Urinary bladder (tissue), 3 donors: ENCODE measurements at regions not wholly inside any gene's neighbourhood (a gene's known extent, or its start where the extent isn't known, plus 50 kb on each side); places are given as distances from the start of the nearest gene placed in this dataset.

Experiments used
- DNase-seq: peaks from one replicate; pipeline ENCODE4 v3.0.0-alpha.2; 2015; ENCODE audit errors: extremely low spot score
- H3K27ac ChIP-seq: one replicate; pipeline ENCODE4 v1.5.1; 2013; ENCODE audit warnings: low read depth, mild to moderate bottlenecking, moderate library complexity
- H3K36me3 ChIP-seq: one replicate; pipeline ENCODE4 v1.6.1; 2013; ENCODE audit warnings: mild to moderate bottlenecking, moderate library complexity; ENCODE audit not compliant: insufficient read depth
- H3K4me1 ChIP-seq: one replicate; pipeline ENCODE4 v1.6.1; 2013; ENCODE audit warnings: mild to moderate bottlenecking, moderate library complexity; ENCODE audit not compliant: insufficient read depth
- H3K4me3 ChIP-seq: one replicate; pipeline ENCODE4 v1.5.1; 2013; ENCODE audit warnings: low read depth, low read length
- WGBS: extraction: QIAGEN DNeasy Blood & Tissue Kit; methylation state at CpG from one replicate; pipeline ENCODE4 v1.1.7; 2013; 5-methylcytosine and 5-hydroxymethylcytosine counted together
- donor health status: healthy with polysubstance abuse.
- donor health status: healthy.

- Histone ChIP-seq H3K27ac (no peak overlapping the region), H3K4me1 (no peaks in the 10 kb centered on the region), H3K4me3 (no peak overlapping the region), H3K36me3 (no peaks in the 10 kb centered on the region)
- 81% methylated on average over 2 of the region's 2 CpGs for WGBS
- DNase-seq: no peak
Observed at GRCh38 chr2:191526536-191526935, 151.4 kb upstream of the NABP1 start.

GRCh38 chr2:191526953-191527556 lies 150.9 kb upstream of the NABP1 start:
- no peak for DNase-seq
- H3K27ac ChIP-seq: no peak overlapping the region
- no peak overlapping the region for H3K4me3 ChIP-seq
- WGBS: 74% methylated on average over 3 of the region's 3 CpGs
- H3K36me3 ChIP-seq: no peaks in the 10 kb centered on the region
- no peaks in the 10 kb centered on the region for H3K4me1 ChIP-seq

GRCh38 chr2:191530618-191531017 lies 147.3 kb upstream of the NABP1 start:
- no peak overlapping the region for H3K4me3 ChIP-seq
- no peak for DNase-seq
- H3K27ac ChIP-seq: no peak overlapping the region
- WGBS: 94% methylated on average over 1 of the region's 1 CpG
- H3K4me1 ChIP-seq: no peaks in the 10 kb centered on the region
- no peaks in the 10 kb centered on the region for H3K36me3 ChIP-seq

GRCh38 chr2:191533693-191534180 lies 144.2 kb upstream of the NABP1 start:
- 63% methylated on average over 1 of the region's 1 CpG for WGBS
- Histone ChIP-seq H3K36me3 (no peaks in the 10 kb centered on the region), H3K4me3 (no peak overlapping the region), H3K27ac (no peak overlapping the region), H3K4me1 (no peaks in the 10 kb centered on the region)
- DNase-seq: no peak

- Histone ChIP-seq H3K4me3 (no peak overlapping the region), H3K36me3 (no peaks in the 10 kb centered on the region), H3K4me1 (no peaks in the 10 kb centered on the region), H3K27ac (no peak overlapping the region)
- DNase-seq: no peak
- 86% methylated on average over 4 of the region's 4 CpGs for WGBS
Observed at GRCh38 chr2:191537921-191538320, 140.0 kb upstream of the NABP1 start.

GRCh38 chr2:191538334-191538903 lies 139.5 kb upstream of the NABP1 start:
- WGBS: 64% methylated on average over 7 of the region's 7 CpGs
- Histone ChIP-seq H3K4me3 (no peak overlapping the region), H3K4me1 (no peaks in the 10 kb centered on the region), H3K27ac (no peak overlapping the region), H3K36me3 (no peaks in the 10 kb centered on the region)
- no peak for DNase-seq

- DNase-seq: no peak
- no peak overlapping the region for H3K4me3 ChIP-seq
- no peaks in the 10 kb centered on the region for H3K36me3 ChIP-seq
- H3K4me1 ChIP-seq: no peaks in the 10 kb centered on the region
- H3K27ac ChIP-seq: no peak overlapping the region
- 26% methylated on average over 2 of the region's 2 CpGs for WGBS
Observed at GRCh38 chr2:191539068-191539467, 138.9 kb upstream of the NABP1 start.

GRCh38 chr2:191540681-191541080 lies 137.3 kb upstream of the NABP1 start:
- Histone ChIP-seq H3K4me3 (no peak overlapping the region), H3K4me1 (no peaks in the 10 kb centered on the region), H3K36me3 (no peaks in the 10 kb centered on the region), H3K27ac (no peak overlapping the region)
- DNase-seq: no peak
- WGBS: 93% methylated on average over 2 of the region's 2 CpGs

GRCh38 chr2:191543708-191544107 lies 134.2 kb upstream of the NABP1 start:
- no peaks in the 10 kb centered on the region for H3K4me1 ChIP-seq
- 54% methylated on average over 2 of the region's 2 CpGs for WGBS
- no peak overlapping the region for H3K4me3 ChIP-seq
- no peak for DNase-seq
- H3K27ac ChIP-seq: no peak overlapping the region
- H3K36me3 ChIP-seq: no peaks in the 10 kb centered on the region

GRCh38 chr2:191544461-191545062 lies 133.4 kb upstream of the NABP1 start:
- no peak for DNase-seq
- H3K36me3 ChIP-seq: no peaks in the 10 kb centered on the region
- no peak overlapping the region for H3K27ac ChIP-seq
- no peaks in the 10 kb centered on the region for H3K4me1 ChIP-seq
- H3K4me3 ChIP-seq: no peak overlapping the region

GRCh38 chr2:191545361-191545760 lies 132.6 kb upstream of the NABP1 start:
- Histone ChIP-seq H3K27ac (no peak overlapping the region), H3K4me1 (no peaks in the 10 kb centered on the region), H3K36me3 (no peaks in the 10 kb centered on the region), H3K4me3 (no peak overlapping the region)
- 93% methylated on average over 2 of the region's 2 CpGs for WGBS
- no peak for DNase-seq

GRCh38 chr2:191552066-191552465 lies 125.9 kb upstream of the NABP1 start:
- no peak overlapping the region for H3K4me3 ChIP-seq
- no peaks in the 10 kb centered on the region for H3K36me3 ChIP-seq
- H3K4me1 ChIP-seq: no peaks in the 10 kb centered on the region
- no peak overlapping the region for H3K27ac ChIP-seq
- 45% methylated on average over 6 of the region's 6 CpGs for WGBS
- DNase-seq: no peak

- WGBS: 90% methylated on average over 3 of the region's 3 CpGs
- Histone ChIP-seq H3K4me1 (no peaks in the 10 kb centered on the region), H3K27ac (no peak overlapping the region), H3K36me3 (no peaks in the 10 kb centered on the region), H3K4me3 (no peak overlapping the region)
- no peak for DNase-seq
Observed at GRCh38 chr2:191554240-191554639, 123.7 kb upstream of the NABP1 start.

- Histone ChIP-seq H3K4me3 (no peak overlapping the region), H3K36me3 (no peaks in the 10 kb centered on the region), H3K27ac (no peak overlapping the region), H3K4me1 (no peaks in the 10 kb centered on the region)
- 3% methylated on average over 10 of the region's 10 CpGs for WGBS
- DNase-seq: peak; percentile 70
Observed at GRCh38 chr2:191555092-191555742, 122.7 kb upstream of the NABP1 start.
